H9 (cell line): ENCODE measurements at regions not wholly inside any gene's neighbourhood (a gene's known extent, or its start where the extent isn't known, plus 50 kb on each side); places are given as distances from the start of the nearest gene placed in this dataset.
A peak's percentile ranks its signal among the peaks of the same experiment; 100 is the strongest.

Experiments used
- DNase-seq: peaks from one replicate; pipeline ENCODE4 v3.0.0-alpha.2; 2017
- H2AFZ ChIP-seq: one replicate; pipeline ENCODE4 v1.6.1; 2013; ENCODE audit warnings: mild to moderate bottlenecking, low read length, control low read depth, moderate library complexity
- H2AK5ac ChIP-seq: 2 replicates; pipeline ENCODE4 v1.6.1; 2013; ENCODE audit warnings: low read length, control low read depth, mixed read lengths; ENCODE audit not compliant: insufficient read length
- H2BK120ac ChIP-seq: one replicate; pipeline ENCODE4 v1.6.1; 2013; ENCODE audit warnings: low read depth, mild to moderate bottlenecking, low read length, control low read depth, inconsistent platforms; ENCODE audit not compliant: poor library complexity, severe bottlenecking
- H2BK12ac ChIP-seq: 2 replicates; pipeline ENCODE4 v1.6.1; 2013; ENCODE audit warnings: low read length, control low read depth, mixed read lengths, low read depth; ENCODE audit not compliant: insufficient read length
- H2BK15ac ChIP-seq: 2 replicates; pipeline ENCODE4 v1.6.1; 2013; ENCODE audit warnings: low read depth, low read length, control low read depth
- H2BK20ac ChIP-seq: one replicate; pipeline ENCODE4 v1.6.1; 2013; ENCODE audit warnings: low read depth, mild to moderate bottlenecking, low read length, control low read depth, inconsistent platforms; ENCODE audit not compliant: poor library complexity, severe bottlenecking
- H2BK5ac ChIP-seq: 2 replicates; pipeline ENCODE4 v1.6.1; 2013; ENCODE audit warnings: low read length, control low read depth, mixed read lengths; ENCODE audit not compliant: insufficient read length
- H3K14ac ChIP-seq: 2 replicates; pipeline ENCODE4 v1.6.1; 2013; ENCODE audit warnings: low read length, control low read depth; ENCODE audit not compliant: insufficient read depth
- H3K18ac ChIP-seq: 2 replicates; pipeline ENCODE4 v1.6.1; 2013; ENCODE audit warnings: low read depth, mild to moderate bottlenecking, mixed read lengths, low read length, control low read depth; ENCODE audit not compliant: insufficient read length
- H3K23ac ChIP-seq: 2 replicates; pipeline ENCODE4 v1.6.1; 2013; ENCODE audit warnings: low read length, control low read depth, mixed read lengths, low read depth; ENCODE audit not compliant: insufficient read length
- H3K23me2 ChIP-seq: 2 replicates; pipeline ENCODE4 v1.6.1; 2013; ENCODE audit warnings: low read depth, mild to moderate bottlenecking, mixed read lengths, low read length, control low read depth; ENCODE audit not compliant: insufficient read length, poor library complexity, severe bottlenecking
- H3K27ac ChIP-seq: 2 replicates; pipeline ENCODE4 v1.5.1; 2013; ENCODE audit warnings: low read length, control low read depth, mixed read lengths, low read depth; ENCODE audit not compliant: insufficient read length
- H3K27me3 ChIP-seq: 2 replicates; pipeline ENCODE4 v1.6.1; 2013; ENCODE audit warnings: low read length, control low read depth, inconsistent platforms; ENCODE audit not compliant: insufficient read depth
- H3K4ac ChIP-seq: 2 replicates; pipeline ENCODE4 v1.6.1; 2013; ENCODE audit warnings: low read depth, mild to moderate bottlenecking, control low read depth, inconsistent platforms, low read length, moderate library complexity
- H3K4me1 ChIP-seq: 2 replicates; pipeline ENCODE4 v1.6.1; 2013; ENCODE audit warnings: low read length, control low read depth, inconsistent platforms; ENCODE audit not compliant: insufficient read depth
- H3K4me2 ChIP-seq: 2 replicates; pipeline ENCODE4 v1.6.1; 2013; ENCODE audit warnings: low read length, control low read depth, mixed read lengths; ENCODE audit not compliant: insufficient read length, insufficient read depth
- H3K56ac ChIP-seq: 2 replicates; pipeline ENCODE4 v1.6.1; 2013; ENCODE audit warnings: low read depth, mild to moderate bottlenecking, mixed read lengths, low read length, control low read depth; ENCODE audit not compliant: insufficient read length
- H3K79me1 ChIP-seq: 2 replicates; pipeline ENCODE4 v1.6.1; 2013; ENCODE audit warnings: low read depth, mild to moderate bottlenecking, moderate library complexity, low read length, control low read depth, inconsistent platforms; ENCODE audit not compliant: insufficient read depth, poor library complexity, severe bottlenecking
- H3K79me2 ChIP-seq: 2 replicates; pipeline ENCODE4 v1.6.1; 2013; ENCODE audit warnings: low read length, control low read depth, inconsistent platforms; ENCODE audit not compliant: insufficient read depth
- H3K9ac ChIP-seq: 2 replicates; pipeline ENCODE4 v1.6.1; 2013; ENCODE audit warnings: low read length, control low read depth, mixed read lengths; ENCODE audit not compliant: insufficient read length; ENCODE audit errors: extremely low read depth
- H3K9me3 ChIP-seq: one replicate; pipeline ENCODE4 v1.6.1; 2013; ENCODE audit warnings: low read depth, low read length, inconsistent platforms; ENCODE audit not compliant: control insufficient read depth
- H3T11ph ChIP-seq: one replicate; pipeline ENCODE4 v1.6.1; 2013; ENCODE audit warnings: mild to moderate bottlenecking, low read length, control low read depth, inconsistent platforms
- H4K20me1 ChIP-seq: one replicate; pipeline ENCODE4 v1.6.1; 2013; ENCODE audit not compliant: control insufficient read depth, insufficient read length, insufficient read depth
- H4K5ac ChIP-seq: 2 replicates; pipeline ENCODE4 v1.6.1; 2013; ENCODE audit warnings: low read depth, mild to moderate bottlenecking, mixed read lengths, low read length, control low read depth; ENCODE audit not compliant: insufficient read length
- H4K8ac ChIP-seq: replicated peaks from 2 replicates; pipeline ENCODE4 v1.6.1; 2013; ENCODE audit warnings: low read length, control low read depth, mixed read lengths, low read depth; ENCODE audit not compliant: insufficient read length
- H4K91ac ChIP-seq: 2 replicates; pipeline ENCODE4 v1.6.1; 2013; ENCODE audit warnings: low read depth, mild to moderate bottlenecking, moderate library complexity, mixed read lengths, low read length, control low read depth; ENCODE audit not compliant: insufficient read length
- H3K27ac Mint-ChIP-seq, 3 experiments: 2 replicates in 2 of 3; 3 replicates in 1 of 3; pipeline ENCODE4 v1.8.0; 2020 to 2021; ENCODE audit warnings: mixed read lengths in 3 of 3, mild to moderate bottlenecking in 1 of 3, moderate library complexity in 1 of 3
- H3K27me3 Mint-ChIP-seq: 2 replicates; pipeline ENCODE4 v1.8.0; 2021; ENCODE audit warnings: low read depth, mild to moderate bottlenecking, moderate library complexity, mixed read lengths
- H3K36me3 Mint-ChIP-seq, 3 experiments: 2 replicates in 2 of 3; 3 replicates in 1 of 3; pipeline ENCODE4 v1.8.0; 2020 to 2021; ENCODE audit warnings: low read depth in 3 of 3, mixed read lengths in 3 of 3; ENCODE audit not compliant: insufficient read depth in 1 of 3
- H3K4me1 Mint-ChIP-seq, 2 experiments: 2 replicates each; pipeline ENCODE4 v1.8.0; 2020; ENCODE audit warnings: mixed read lengths in 2 of 2
- H3K4me3 Mint-ChIP-seq, 2 experiments: 2 replicates in 1 of 2; 3 replicates in 1 of 2; pipeline ENCODE4 v1.8.0; 2020 to 2021; ENCODE audit warnings: mild to moderate bottlenecking in 2 of 2, mixed read lengths in 2 of 2, moderate library complexity in 1 of 2
- H3K9me3 Mint-ChIP-seq, 2 experiments: 2 replicates in 1 of 2; 3 replicates in 1 of 2; pipeline ENCODE4 v1.8.0; 2020; ENCODE audit warnings: mild to moderate bottlenecking in 2 of 2, mixed read lengths in 2 of 2, moderate library complexity in 1 of 2
- WGBS: extraction: QIAGEN DNeasy Blood & Tissue Kit; methylation state at CpG from one replicate; pipeline ENCODE4 v1.1.7; 2013; ENCODE audit warnings: missing lambda C conversion rate, low lambda C conversion rate, mixed read lengths; ENCODE audit not compliant: insufficient read length; ENCODE audit errors: extremely low coverage; 5-methylcytosine and 5-hydroxymethylcytosine counted together
- TF ChIP-seq, protein P1 (sequence below): fragments of 200-600 bp; sonication (generic); conservative IDR thresholded peaks from 3 replicates; pipeline ENCODE4 v1.8.0; 2021; ENCODE audit warnings: antibody characterized with exemption, mild to moderate bottlenecking

GRCh38 chr3:118577055-118577777 is 457.4 kb downstream of the IGSF11 start:
- no peak overlapping the region for H3K23ac ChIP-seq
- H3K79me2 ChIP-seq = no peaks in the 10 kb centered on the region
- H4K5ac ChIP-seq = no peak overlapping the region
- DNase-seq = no peak
- no CpG with 5 or more reads among the region's 3 CpGs for WGBS
- no peak overlapping the region for H3K4ac ChIP-seq
- H3K27ac ChIP-seq = no peak overlapping the region
- Mint-ChIP-seq H3K4me3 (no peak overlapping the region), H3K36me3 (no peaks in the 10 kb centered on the region; a peak in 1 of 7 replicates), H3K9me3 (no peaks in the 10 kb centered on the region; a peak in 1 of 5 replicates), H3K4me1 (peaks cover 12 to 13% of the 10 kb centered on the region in 2 experiments), H3K27ac (0 out of 7 replicates have a peak overlapping the region, but pooled peaks of 1 of the 3 experiments have one; percentile 37), H3K27me3 (no peaks in the 10 kb centered on the region)
- no peak overlapping the region for H3K14ac ChIP-seq
- H2BK120ac ChIP-seq = no peak overlapping the region
- H2BK20ac ChIP-seq = no peak overlapping the region
- no peak overlapping the region for H2AFZ ChIP-seq
- no peak overlapping the region for H3K4me2 ChIP-seq
- no peak overlapping the region for H4K8ac ChIP-seq
- H3K79me1 ChIP-seq = no peaks in the 10 kb centered on the region
- no peak overlapping the region for H3K9ac ChIP-seq
- no peaks in the 10 kb centered on the region for H3K23me2 ChIP-seq
- no peaks in the 10 kb centered on the region for H3K4me1 ChIP-seq
- H3K56ac ChIP-seq = no peak overlapping the region
- no peak overlapping the region for H4K91ac ChIP-seq
- H3T11ph ChIP-seq = no peak overlapping the region
- no peaks in the 10 kb centered on the region for H3K9me3 ChIP-seq
- no peaks in the 10 kb centered on the region for H3K27me3 ChIP-seq
- H4K20me1 ChIP-seq = no peaks in the 10 kb centered on the region
- H2BK5ac ChIP-seq = no peak overlapping the region
- TF ChIP-seq, protein P1, sequence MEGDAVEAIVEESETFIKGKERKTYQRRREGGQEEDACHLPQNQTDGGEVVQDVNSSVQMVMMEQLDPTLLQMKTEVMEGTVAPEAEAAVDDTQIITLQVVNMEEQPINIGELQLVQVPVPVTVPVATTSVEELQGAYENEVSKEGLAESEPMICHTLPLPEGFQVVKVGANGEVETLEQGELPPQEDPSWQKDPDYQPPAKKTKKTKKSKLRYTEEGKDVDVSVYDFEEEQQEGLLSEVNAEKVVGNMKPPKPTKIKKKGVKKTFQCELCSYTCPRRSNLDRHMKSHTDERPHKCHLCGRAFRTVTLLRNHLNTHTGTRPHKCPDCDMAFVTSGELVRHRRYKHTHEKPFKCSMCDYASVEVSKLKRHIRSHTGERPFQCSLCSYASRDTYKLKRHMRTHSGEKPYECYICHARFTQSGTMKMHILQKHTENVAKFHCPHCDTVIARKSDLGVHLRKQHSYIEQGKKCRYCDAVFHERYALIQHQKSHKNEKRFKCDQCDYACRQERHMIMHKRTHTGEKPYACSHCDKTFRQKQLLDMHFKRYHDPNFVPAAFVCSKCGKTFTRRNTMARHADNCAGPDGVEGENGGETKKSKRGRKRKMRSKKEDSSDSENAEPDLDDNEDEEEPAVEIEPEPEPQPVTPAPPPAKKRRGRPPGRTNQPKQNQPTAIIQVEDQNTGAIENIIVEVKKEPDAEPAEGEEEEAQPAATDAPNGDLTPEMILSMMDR = no peak
- H2BK12ac ChIP-seq = no peak overlapping the region
- no peak overlapping the region for H2AK5ac ChIP-seq
- no peak overlapping the region for H3K18ac ChIP-seq
- no peak overlapping the region for H2BK15ac ChIP-seq
